Liver (tissue), 8 donors: ENCODE measurements at regions not wholly inside any gene's neighbourhood (a gene's known extent, or its start where the extent isn't known, plus 50 kb on each side); places are given as distances from the start of the nearest gene placed in this dataset.

Source experiments
- DNase-seq: peaks from one replicate; pipeline ENCODE4 v3.0.0-alpha.2; 2017; ENCODE audit warnings: low spot score
- H3K27ac ChIP-seq, 2 donors: one replicate each; pipeline ENCODE4 v1.7.0; 2013; ENCODE audit warnings: inconsistent platforms in 2 of 2, low read length in 2 of 2, control low read depth in 1 of 2, low read depth in 1 of 2, mild to moderate bottlenecking in 1 of 2
- H3K27me3 ChIP-seq, 4 donors: one replicate each; pipeline versions ENCODE4 v1.6.1 to v1.7.0; 2013; ENCODE audit warnings: low read length in 3 of 4, inconsistent platforms in 1 of 4, mild to moderate bottlenecking in 1 of 4, moderate library complexity in 1 of 4; ENCODE audit not compliant: control insufficient read depth in 4 of 4, insufficient read depth in 4 of 4
- H3K36me3 ChIP-seq, 4 donors: one replicate each; pipeline versions ENCODE4 v1.6.1 to v1.7.0; 2013; ENCODE audit warnings: low read length in 3 of 4, mild to moderate bottlenecking in 3 of 4, low read depth in 1 of 4, moderate library complexity in 1 of 4; ENCODE audit not compliant: control insufficient read depth in 4 of 4, insufficient read depth in 3 of 4
- H3K4me1 ChIP-seq, 4 donors: one replicate each; pipeline versions ENCODE4 v1.6.1 to v1.7.0; 2013; ENCODE audit warnings: low read length in 3 of 4, mild to moderate bottlenecking in 3 of 4, moderate library complexity in 1 of 4; ENCODE audit not compliant: control insufficient read depth in 4 of 4, insufficient read depth in 4 of 4
- H3K4me3 ChIP-seq, 3 donors: one replicate each; pipeline versions ENCODE4 v1.6.1 to v1.7.0; 2013; ENCODE audit warnings: low read length in 3 of 3, control low read depth in 1 of 3, low read depth in 1 of 3, mild to moderate bottlenecking in 1 of 3
- H3K9ac ChIP-seq, 2 donors: one replicate each; pipeline ENCODE4 v1.7.0; 2013; ENCODE audit warnings: low read length in 2 of 2, mild to moderate bottlenecking in 2 of 2, moderate library complexity in 2 of 2, control low read depth in 1 of 2, low read depth in 1 of 2
- H3K9me3 ChIP-seq, 4 donors: one replicate each; pipeline versions ENCODE4 v1.6.1 to v1.7.0; 2013; ENCODE audit warnings: low read length in 3 of 4; ENCODE audit not compliant: control insufficient read depth in 4 of 4
- EGR1 ChIP-seq, 2 donors: IDR thresholded peaks; 2 replicates each; pipeline ENCODE4 v1.6.1; 2016 to 2018; ENCODE audit warnings: antibody characterized with exemption in 2 of 2, low read depth in 2 of 2
- FOXA1 ChIP-seq: IDR thresholded peaks from 2 replicates; pipeline ENCODE4 v1.6.1; 2016; ENCODE audit warnings: antibody characterized with exemption
- FOXA2 ChIP-seq: IDR thresholded peaks from 2 replicates; pipeline ENCODE4 v1.6.1; 2016; ENCODE audit warnings: antibody characterized with exemption
- GABPA ChIP-seq, 2 donors: IDR thresholded peaks in 1 of 2; conservative IDR thresholded peaks in 1 of 2; 2 replicates each; pipeline ENCODE4 v1.6.1; 2016; ENCODE audit warnings: antibody characterized with exemption in 2 of 2, mild to moderate bottlenecking in 1 of 2, moderate library complexity in 1 of 2
- HNF4G ChIP-seq: IDR thresholded peaks from 2 replicates; pipeline ENCODE4 v1.6.1; 2016; ENCODE audit warnings: antibody characterized with exemption
- JUND ChIP-seq, 2 donors: IDR thresholded peaks; 2 replicates each; pipeline ENCODE4 v1.6.1; 2016; ENCODE audit warnings: antibody characterized with exemption in 2 of 2
- NR2F2 ChIP-seq: IDR thresholded peaks from 2 replicates; pipeline ENCODE4 v1.6.1; 2016; ENCODE audit warnings: antibody characterized with exemption
- RAD21 ChIP-seq, 2 donors: IDR thresholded peaks; 2 replicates each; pipeline ENCODE4 v1.6.1; 2016; ENCODE audit warnings: antibody characterized with exemption in 2 of 2, mild to moderate bottlenecking in 2 of 2
- RXRA ChIP-seq, 2 donors: IDR thresholded peaks; 2 replicates each; pipeline ENCODE4 v1.6.1; 2017 to 2018; ENCODE audit warnings: antibody characterized with exemption in 2 of 2, mild to moderate bottlenecking in 1 of 2
- SP1 ChIP-seq: IDR thresholded peaks from 2 replicates; pipeline ENCODE4 v1.6.1; 2018; ENCODE audit warnings: antibody characterized with exemption, mild to moderate bottlenecking
- TAF1 ChIP-seq: conservative IDR thresholded peaks from 2 replicates; pipeline ENCODE4 v1.6.1; 2016; ENCODE audit warnings: antibody characterized with exemption, mild to moderate bottlenecking
- YY1 ChIP-seq: IDR thresholded peaks from 2 replicates; pipeline ENCODE4 v1.6.1; 2016; ENCODE audit warnings: antibody characterized with exemption, mild to moderate bottlenecking
- ZBTB33 ChIP-seq: IDR thresholded peaks from 2 replicates; pipeline ENCODE4 v1.6.1; 2016; ENCODE audit warnings: antibody characterized with exemption
- WGBS: extraction: QIAGEN DNeasy Blood & Tissue Kit; methylation state at CpG from one replicate; pipeline ENCODE4 v1.1.7; 2013; 5-methylcytosine and 5-hydroxymethylcytosine counted together
- TF ChIP-seq, protein P1 (sequence below): fragments of 150-350 bp; IDR thresholded peaks from 2 replicates; pipeline ENCODE4 v1.5.1; 2017; ENCODE audit warnings: improper control_type of control experiment, low read depth, low read length; ENCODE audit not compliant: missing input control
- TF ChIP-seq, protein P2 (sequence below): IDR thresholded peaks from 2 replicates; pipeline ENCODE4 v1.6.1; 2016; ENCODE audit warnings: antibody characterized with exemption
- TF ChIP-seq, protein P3 (sequence below): IDR thresholded peaks from 2 replicates; pipeline ENCODE4 v1.6.1; 2016; ENCODE audit warnings: antibody characterized with exemption, mild to moderate bottlenecking
- donor health status: healthy.
- donor health status: healthy.
- donor health status: healthy.
- donor health status: healthy.
- donor health status: healthy.

DNA sequence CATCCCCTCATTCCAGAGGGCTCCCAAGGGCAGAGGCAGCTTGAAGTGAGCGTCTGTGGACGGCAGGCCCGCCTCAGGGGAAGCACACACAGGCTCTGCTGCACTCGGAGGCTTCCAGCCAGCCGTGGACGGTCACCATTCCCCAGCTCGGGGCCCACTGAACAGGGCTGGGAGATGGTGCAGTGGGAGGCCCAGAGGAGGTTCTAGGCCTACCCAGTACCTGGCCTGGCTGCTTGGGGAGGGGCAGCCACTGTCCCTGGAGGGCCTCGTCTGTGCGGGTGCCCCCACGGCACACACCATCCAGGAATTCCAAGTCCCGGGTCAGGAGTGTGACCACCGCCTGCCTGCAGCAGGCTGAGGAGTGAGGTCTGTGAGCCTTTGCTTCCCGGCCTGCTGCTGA is 80.4 kb downstream of the SIK1 start:
- Histone ChIP-seq H3K9ac (no peak overlapping the region), H3K36me3 (no peaks in the 10 kb centered on the region), H3K27ac (no peak overlapping the region), H3K4me3 (no peak overlapping the region), H3K4me1 (peaks cover 2 to 16% (median 11%) of the 10 kb centered on the region in 4 donors), H3K27me3 (no peaks in the 10 kb centered on the region), H3K9me3 (no peaks in the 10 kb centered on the region)
- TF ChIP-seq JUND (IDR thresholded peaks at IDR 0.05) (no peak), TAF1 (no peak), EGR1 (IDR thresholded peaks at IDR 0.05; ENCODE audit: low read depth in 2 of 2) (no peak), HNF4G (no peak), FOXA2 (no peak), YY1 (no peak), NR2F2 (no peak)
- TF ChIP-seq, protein P1, sequence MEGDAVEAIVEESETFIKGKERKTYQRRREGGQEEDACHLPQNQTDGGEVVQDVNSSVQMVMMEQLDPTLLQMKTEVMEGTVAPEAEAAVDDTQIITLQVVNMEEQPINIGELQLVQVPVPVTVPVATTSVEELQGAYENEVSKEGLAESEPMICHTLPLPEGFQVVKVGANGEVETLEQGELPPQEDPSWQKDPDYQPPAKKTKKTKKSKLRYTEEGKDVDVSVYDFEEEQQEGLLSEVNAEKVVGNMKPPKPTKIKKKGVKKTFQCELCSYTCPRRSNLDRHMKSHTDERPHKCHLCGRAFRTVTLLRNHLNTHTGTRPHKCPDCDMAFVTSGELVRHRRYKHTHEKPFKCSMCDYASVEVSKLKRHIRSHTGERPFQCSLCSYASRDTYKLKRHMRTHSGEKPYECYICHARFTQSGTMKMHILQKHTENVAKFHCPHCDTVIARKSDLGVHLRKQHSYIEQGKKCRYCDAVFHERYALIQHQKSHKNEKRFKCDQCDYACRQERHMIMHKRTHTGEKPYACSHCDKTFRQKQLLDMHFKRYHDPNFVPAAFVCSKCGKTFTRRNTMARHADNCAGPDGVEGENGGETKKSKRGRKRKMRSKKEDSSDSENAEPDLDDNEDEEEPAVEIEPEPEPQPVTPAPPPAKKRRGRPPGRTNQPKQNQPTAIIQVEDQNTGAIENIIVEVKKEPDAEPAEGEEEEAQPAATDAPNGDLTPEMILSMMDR: no peak
- DNase-seq: no peak
- 90% methylated on average over 13 of the region's 13 CpGs for WGBS

- DNase-seq: no peak
- Histone ChIP-seq H3K9ac (no peak overlapping the region), H3K36me3 (no peaks in the 10 kb centered on the region), H3K4me3 (no peak overlapping the region), H3K27me3 (no peaks in the 10 kb centered on the region), H3K4me1 (peaks cover 2 to 16% (median 11%) of the 10 kb centered on the region in 4 donors), H3K9me3 (no peaks in the 10 kb centered on the region), H3K27ac (no peak overlapping the region)
- no peak for TF ChIP-seq JUND (IDR thresholded peaks at IDR 0.05)
- TF ChIP-seq, protein P1: no peak
- TF ChIP-seq ZBTB33: no peak
- no peak for TF ChIP-seq RXRA (IDR thresholded peaks at IDR 0.05)
- TF ChIP-seq RAD21 (IDR thresholded peaks at IDR 0.05): no peak
- TF ChIP-seq HNF4G: no peak
- TF ChIP-seq TAF1: no peak
- TF ChIP-seq FOXA2: no peak
- TF ChIP-seq EGR1 (IDR thresholded peaks at IDR 0.05; ENCODE audit: low read depth in 2 of 2): no peak
- TF ChIP-seq, protein P2, sequence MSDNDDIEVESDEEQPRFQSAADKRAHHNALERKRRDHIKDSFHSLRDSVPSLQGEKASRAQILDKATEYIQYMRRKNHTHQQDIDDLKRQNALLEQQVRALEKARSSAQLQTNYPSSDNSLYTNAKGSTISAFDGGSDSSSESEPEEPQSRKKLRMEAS: no peak
- no peak for TF ChIP-seq YY1
- no peak for TF ChIP-seq NR2F2
- TF ChIP-seq, protein P3, sequence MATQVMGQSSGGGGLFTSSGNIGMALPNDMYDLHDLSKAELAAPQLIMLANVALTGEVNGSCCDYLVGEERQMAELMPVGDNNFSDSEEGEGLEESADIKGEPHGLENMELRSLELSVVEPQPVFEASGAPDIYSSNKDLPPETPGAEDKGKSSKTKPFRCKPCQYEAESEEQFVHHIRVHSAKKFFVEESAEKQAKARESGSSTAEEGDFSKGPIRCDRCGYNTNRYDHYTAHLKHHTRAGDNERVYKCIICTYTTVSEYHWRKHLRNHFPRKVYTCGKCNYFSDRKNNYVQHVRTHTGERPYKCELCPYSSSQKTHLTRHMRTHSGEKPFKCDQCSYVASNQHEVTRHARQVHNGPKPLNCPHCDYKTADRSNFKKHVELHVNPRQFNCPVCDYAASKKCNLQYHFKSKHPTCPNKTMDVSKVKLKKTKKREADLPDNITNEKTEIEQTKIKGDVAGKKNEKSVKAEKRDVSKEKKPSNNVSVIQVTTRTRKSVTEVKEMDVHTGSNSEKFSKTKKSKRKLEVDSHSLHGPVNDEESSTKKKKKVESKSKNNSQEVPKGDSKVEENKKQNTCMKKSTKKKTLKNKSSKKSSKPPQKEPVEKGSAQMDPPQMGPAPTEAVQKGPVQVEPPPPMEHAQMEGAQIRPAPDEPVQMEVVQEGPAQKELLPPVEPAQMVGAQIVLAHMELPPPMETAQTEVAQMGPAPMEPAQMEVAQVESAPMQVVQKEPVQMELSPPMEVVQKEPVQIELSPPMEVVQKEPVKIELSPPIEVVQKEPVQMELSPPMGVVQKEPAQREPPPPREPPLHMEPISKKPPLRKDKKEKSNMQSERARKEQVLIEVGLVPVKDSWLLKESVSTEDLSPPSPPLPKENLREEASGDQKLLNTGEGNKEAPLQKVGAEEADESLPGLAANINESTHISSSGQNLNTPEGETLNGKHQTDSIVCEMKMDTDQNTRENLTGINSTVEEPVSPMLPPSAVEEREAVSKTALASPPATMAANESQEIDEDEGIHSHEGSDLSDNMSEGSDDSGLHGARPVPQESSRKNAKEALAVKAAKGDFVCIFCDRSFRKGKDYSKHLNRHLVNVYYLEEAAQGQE: no peak
- no peak for TF ChIP-seq SP1
- TF ChIP-seq FOXA1: no peak
- no peak for TF ChIP-seq GABPA (IDR thresholded peaks at IDR 0.05 in 1 of 2, conservative IDR thresholded peaks at IDR 0.05 in 1 of 2)
- WGBS: 82% methylated on average over 29 of the region's 29 CpGs
Measured at GRCh38 chr21:43345746-43346409, 81.1 kb downstream of the SIK1 start.
